ENCODE measurements at regions not wholly inside any gene's neighbourhood (a gene's known extent, or its start where the extent isn't known, plus 50 kb on each side); places are given as distances from the start of the nearest gene placed in this dataset.
"Not testable (repeated sequence)": the region's sequence is repeated elsewhere in the genome, so short reads cannot be mapped to it uniquely, and the experiment has no call there.

- TF ChIP-seq POLR2A (IDR thresholded peaks at IDR 0.05; ENCODE audit: extremely low read depth, insufficient read length); CTCF (IDR thresholded peaks at IDR 0.05; ENCODE audit: low read depth, low read length); MAX (IDR thresholded peaks at IDR 0.05; ENCODE audit: low read depth, low read length): not testable (repeated sequence)
Observed at GRCh38 chr14:19172745-19173144, 205.5 kb downstream of the POTEM start.
